ENCODE measurements at regions not wholly inside any gene's neighbourhood (a gene's known extent, or its start where the extent isn't known, plus 50 kb on each side); places are given as distances from the start of the nearest gene placed in this dataset.

DNA sequence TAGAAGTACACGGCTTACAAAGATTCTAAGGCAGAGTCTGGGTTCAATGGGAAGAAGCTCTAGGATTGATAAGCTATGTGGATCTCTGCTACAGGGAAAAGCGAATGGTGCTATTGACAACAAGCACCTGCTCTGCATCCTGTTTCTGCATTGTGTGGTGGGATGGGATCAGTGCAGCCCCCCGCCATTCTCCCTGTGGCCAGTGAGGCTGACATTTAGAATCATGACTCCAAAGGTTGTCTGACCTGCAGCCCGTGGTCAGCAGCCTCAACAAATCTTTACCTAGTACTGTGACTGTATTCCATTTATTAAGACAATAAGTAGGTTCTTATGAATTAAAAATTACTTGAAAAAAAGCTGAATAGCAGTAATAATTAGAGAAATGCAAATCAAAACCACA lies 1477.0 kb upstream of the TMEM132C start:
- Histone ChIP-seq H3K9me3 (ENCODE audit: control insufficient read depth, insufficient read depth, low read length) (no peaks in the 10 kb centered on the region), H3K27ac (ENCODE audit: low read depth, low read length) (no peak overlapping the region), H3K27me3 (ENCODE audit: control insufficient read depth, insufficient read depth, low read length) (no peaks in the 10 kb centered on the region), H3K4me1 (ENCODE audit: control insufficient read depth, insufficient read depth, low read length) (no peaks in the 10 kb centered on the region), H3K36me3 (ENCODE audit: control insufficient read depth, insufficient read depth, low read length) (no peaks in the 10 kb centered on the region), H3K4me3 (ENCODE audit: low read depth, low read length) (no peak overlapping the region)
- WGBS (ENCODE audit: insufficient coverage) = 86% methylated on average over 2 of the region's 4 CpGs
- peak in 1 of 6 donors; percentile 25 for DNase-seq (ENCODE audit: low read depth in 4 of 6, low spot score in 6 of 6)

DNA sequence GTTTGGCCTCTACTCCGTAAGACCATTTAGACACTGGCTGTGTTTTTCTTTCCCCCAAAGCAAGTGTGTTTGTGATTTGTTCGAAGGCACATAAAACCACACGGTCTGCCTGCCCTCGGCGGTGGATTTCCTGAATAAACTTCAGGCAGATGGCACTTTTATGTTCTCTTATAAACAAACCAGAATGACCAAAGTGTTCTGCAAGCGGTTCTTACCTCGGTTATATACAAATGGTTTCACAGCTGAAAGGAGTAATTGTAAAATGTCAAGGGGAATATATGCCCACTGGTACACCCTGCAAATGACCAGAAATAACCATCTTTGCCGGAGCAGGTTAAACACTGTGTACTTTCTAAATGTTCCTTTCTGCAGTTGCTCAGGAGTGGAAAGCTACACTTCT lies 1475.8 kb upstream of the TMEM132C start:
- Histone ChIP-seq H3K36me3 (ENCODE audit: control insufficient read depth, insufficient read depth, low read length) (no peaks in the 10 kb centered on the region), H3K4me1 (ENCODE audit: control insufficient read depth, insufficient read depth, low read length) (no peaks in the 10 kb centered on the region), H3K4me3 (ENCODE audit: low read depth, low read length) (no peak overlapping the region), H3K27me3 (ENCODE audit: control insufficient read depth, insufficient read depth, low read length) (no peaks in the 10 kb centered on the region), H3K27ac (ENCODE audit: low read depth, low read length) (no peak overlapping the region), H3K9me3 (ENCODE audit: control insufficient read depth, insufficient read depth, low read length) (no peaks in the 10 kb centered on the region)
- no peak for DNase-seq (ENCODE audit: low read depth in 4 of 6, low spot score in 6 of 6)
- no CpG with 5 or more reads among the region's 8 CpGs for WGBS (ENCODE audit: insufficient coverage)

DNA sequence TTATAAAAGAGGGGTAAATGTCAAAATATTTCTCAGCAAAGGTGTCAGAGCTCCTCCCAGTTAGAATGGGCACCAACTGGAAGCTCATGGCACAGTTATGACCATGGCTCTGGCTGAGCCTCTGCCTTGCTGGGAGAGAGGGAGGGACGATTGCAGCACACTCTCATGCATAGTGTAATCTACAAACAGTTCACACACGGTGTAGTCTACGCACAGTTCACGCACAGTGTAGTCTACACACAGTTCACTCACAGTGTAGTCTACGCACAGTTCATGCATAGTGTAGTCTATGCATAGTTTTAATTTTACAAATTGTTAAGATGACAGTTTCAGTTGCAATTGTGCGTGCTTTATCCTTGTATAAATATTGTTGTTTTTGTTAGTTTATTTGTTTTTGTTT lies 1474.6 kb upstream of the TMEM132C start:
- H3K27me3 ChIP-seq (ENCODE audit: control insufficient read depth, insufficient read depth, low read length) = no peaks in the 10 kb centered on the region
- WGBS (ENCODE audit: insufficient coverage) = 100% methylated on average over 1 of the region's 6 CpGs
- H3K36me3 ChIP-seq (ENCODE audit: control insufficient read depth, insufficient read depth, low read length) = no peaks in the 10 kb centered on the region
- no peak overlapping the region for H3K27ac ChIP-seq (ENCODE audit: low read depth, low read length)
- no peak overlapping the region for H3K4me3 ChIP-seq (ENCODE audit: low read depth, low read length)
- H3K9me3 ChIP-seq (ENCODE audit: control insufficient read depth, insufficient read depth, low read length) = no peaks in the 10 kb centered on the region
- H3K4me1 ChIP-seq (ENCODE audit: control insufficient read depth, insufficient read depth, low read length) = no peaks in the 10 kb centered on the region
- no peak for DNase-seq (ENCODE audit: low read depth in 4 of 6, low spot score in 6 of 6)

DNA sequence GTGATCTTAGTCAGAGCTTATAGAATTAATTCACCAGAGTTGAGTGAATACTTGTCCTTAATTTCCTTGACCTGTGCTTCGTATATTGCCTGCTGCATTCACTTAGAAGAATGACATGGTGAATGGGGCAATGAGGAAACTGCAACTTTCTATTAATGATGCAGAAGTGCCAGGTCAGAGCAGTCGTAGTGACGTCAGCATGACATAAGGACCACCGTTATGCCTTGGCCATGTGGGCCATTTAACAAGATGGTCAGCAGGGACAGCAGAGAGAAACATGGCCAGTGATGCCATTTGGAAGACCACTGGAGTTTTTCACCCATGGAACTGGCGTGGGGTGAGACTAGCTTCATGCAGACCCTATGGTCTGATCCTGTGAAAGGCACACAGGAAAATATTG lies 1469.4 kb upstream of the TMEM132C start:
- H3K27ac ChIP-seq (ENCODE audit: low read depth, low read length) = no peak overlapping the region
- DNase-seq (ENCODE audit: low read depth in 4 of 6, low spot score in 6 of 6) = no peak
- no peaks in the 10 kb centered on the region for H3K36me3 ChIP-seq (ENCODE audit: control insufficient read depth, insufficient read depth, low read length)
- H3K27me3 ChIP-seq (ENCODE audit: control insufficient read depth, insufficient read depth, low read length) = no peaks in the 10 kb centered on the region
- no peaks in the 10 kb centered on the region for H3K9me3 ChIP-seq (ENCODE audit: control insufficient read depth, insufficient read depth, low read length)
- H3K4me3 ChIP-seq (ENCODE audit: low read depth, low read length) = no peak overlapping the region
- no peaks in the 10 kb centered on the region for H3K4me1 ChIP-seq (ENCODE audit: control insufficient read depth, insufficient read depth, low read length)
- WGBS (ENCODE audit: insufficient coverage) = 92% methylated on average over 5 of the region's 5 CpGs

DNA sequence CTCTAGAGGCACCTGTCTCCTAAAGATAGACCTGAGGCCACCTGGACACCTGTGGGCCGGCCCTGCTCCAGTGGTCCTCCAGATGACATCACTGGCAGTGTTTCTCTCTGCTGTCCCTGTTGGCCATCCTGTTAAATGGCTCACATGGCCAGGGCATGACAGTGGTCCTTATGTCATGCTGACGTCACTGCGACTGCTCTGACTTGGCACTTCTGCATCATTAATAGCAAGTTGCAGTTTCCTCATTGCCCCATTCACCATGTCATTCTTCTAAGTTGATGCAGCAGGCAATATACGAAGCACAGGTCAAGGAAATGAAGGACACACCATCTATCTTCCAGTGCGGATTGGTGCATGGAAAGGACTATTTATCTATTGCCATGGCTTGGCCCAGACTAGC lies 1468.5 kb upstream of the TMEM132C start:
- H3K27ac ChIP-seq (ENCODE audit: low read depth, low read length) = no peak overlapping the region
- no peaks in the 10 kb centered on the region for H3K27me3 ChIP-seq (ENCODE audit: control insufficient read depth, insufficient read depth, low read length)
- no peaks in the 10 kb centered on the region for H3K4me1 ChIP-seq (ENCODE audit: control insufficient read depth, insufficient read depth, low read length)
- WGBS (ENCODE audit: insufficient coverage) = 90% methylated on average over 4 of the region's 5 CpGs
- no peak overlapping the region for H3K4me3 ChIP-seq (ENCODE audit: low read depth, low read length)
- no peaks in the 10 kb centered on the region for H3K9me3 ChIP-seq (ENCODE audit: control insufficient read depth, insufficient read depth, low read length)
- DNase-seq (ENCODE audit: low read depth in 4 of 6, low spot score in 6 of 6) = no peak
- H3K36me3 ChIP-seq (ENCODE audit: control insufficient read depth, insufficient read depth, low read length) = no peaks in the 10 kb centered on the region

DNA sequence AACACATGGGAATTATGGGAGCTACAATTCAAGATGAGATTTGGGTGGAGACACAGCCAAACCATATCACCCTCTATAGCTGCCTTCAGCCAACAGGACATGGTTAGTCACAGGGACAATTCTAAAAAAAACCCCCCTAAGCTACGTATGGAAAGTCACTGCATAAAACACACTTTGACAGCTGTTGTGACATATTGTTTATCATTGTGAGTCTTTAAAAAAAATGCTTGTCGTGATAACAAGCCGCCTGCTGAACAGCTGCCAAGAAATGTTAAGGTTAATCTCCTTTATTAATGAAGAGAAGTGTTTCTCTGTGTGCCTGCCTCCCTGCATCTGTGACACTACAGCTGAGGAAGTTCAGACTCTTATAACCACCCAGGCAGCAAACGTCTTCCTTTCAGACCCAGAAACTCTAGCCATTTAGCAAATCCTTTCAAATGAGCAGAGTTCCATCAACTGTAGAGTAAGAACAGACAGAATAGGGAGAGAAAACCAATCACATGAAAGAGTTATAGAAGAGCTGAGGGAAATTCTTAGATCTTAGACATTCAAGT lies 1459.6 kb upstream of the TMEM132C start:
- WGBS (ENCODE audit: insufficient coverage) = no CpG with 5 or more reads among the region's 4 CpGs
- no peak overlapping the region for H3K27ac ChIP-seq (ENCODE audit: low read depth, low read length)
- H3K27me3 ChIP-seq (ENCODE audit: control insufficient read depth, insufficient read depth, low read length) = no peaks in the 10 kb centered on the region
- H3K9me3 ChIP-seq (ENCODE audit: control insufficient read depth, insufficient read depth, low read length) = no peaks in the 10 kb centered on the region
- no peaks in the 10 kb centered on the region for H3K36me3 ChIP-seq (ENCODE audit: control insufficient read depth, insufficient read depth, low read length)
- DNase-seq (ENCODE audit: low read depth in 4 of 6, low spot score in 6 of 6) = peak in 2 of 6 donors; percentile 23 to 54
- no peak overlapping the region for H3K4me3 ChIP-seq (ENCODE audit: low read depth, low read length)
- H3K4me1 ChIP-seq (ENCODE audit: control insufficient read depth, insufficient read depth, low read length) = peaks cover 6% of the 10 kb centered on the region

DNA sequence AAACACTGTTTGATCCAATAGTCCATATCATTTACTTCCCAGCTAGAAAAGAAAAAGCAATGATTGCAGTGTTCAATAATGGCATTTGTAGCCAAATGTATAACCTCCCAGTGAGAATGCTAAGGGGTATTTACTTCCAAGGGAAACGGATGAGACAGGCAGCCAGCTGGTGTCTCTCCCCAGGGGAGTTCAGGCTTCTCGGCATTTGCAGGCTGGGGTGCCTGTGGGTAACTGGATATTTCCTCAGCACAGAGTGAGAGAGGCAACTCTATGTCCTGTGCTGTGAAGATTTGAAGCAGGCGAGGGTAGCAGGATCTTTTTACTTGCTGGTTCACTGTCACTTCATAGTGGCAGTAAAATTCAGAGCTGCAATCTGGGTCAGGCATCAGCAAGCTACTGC lies 1455.6 kb upstream of the TMEM132C start:
- H3K4me3 ChIP-seq (ENCODE audit: low read depth, low read length) = no peak overlapping the region

DNA sequence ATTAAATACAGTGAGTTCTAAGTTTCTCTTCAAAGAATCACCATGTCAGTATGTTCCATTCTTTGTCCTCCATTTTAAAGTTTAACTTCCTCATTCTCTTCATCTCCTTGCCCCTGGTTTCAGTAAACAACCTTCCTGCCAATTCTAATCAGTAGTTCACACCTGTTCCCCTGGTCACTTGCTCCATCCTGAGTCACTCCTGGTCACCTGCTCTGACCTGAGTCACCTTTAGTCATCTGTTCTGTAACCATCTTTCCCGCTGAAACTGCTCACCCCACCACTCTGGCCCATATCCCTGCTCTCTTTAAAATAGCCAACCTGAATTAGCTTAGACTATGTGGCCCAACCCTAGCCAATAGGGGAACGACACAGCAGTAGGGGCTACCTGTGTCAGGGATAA lies 1447.4 kb upstream of the TMEM132C start:
- WGBS (ENCODE audit: insufficient coverage) = 84% methylated on average over 2 of the region's 2 CpGs
- no peak for DNase-seq (ENCODE audit: low read depth in 4 of 6, low spot score in 6 of 6)
- Histone ChIP-seq H3K27me3 (ENCODE audit: control insufficient read depth, insufficient read depth, low read length) (no peaks in the 10 kb centered on the region), H3K4me3 (ENCODE audit: low read depth, low read length) (no peak overlapping the region), H3K36me3 (ENCODE audit: control insufficient read depth, insufficient read depth, low read length) (no peaks in the 10 kb centered on the region), H3K4me1 (ENCODE audit: control insufficient read depth, insufficient read depth, low read length) (no peaks in the 10 kb centered on the region), H3K27ac (ENCODE audit: low read depth, low read length) (no peak overlapping the region), H3K9me3 (ENCODE audit: control insufficient read depth, insufficient read depth, low read length) (no peaks in the 10 kb centered on the region)

More for the DNA sequence above, 1455.6 kb upstream of the TMEM132C start:
- no peaks in the 10 kb centered on the region for H3K9me3 ChIP-seq (ENCODE audit: control insufficient read depth, insufficient read depth, low read length)
- no peaks in the 10 kb centered on the region for H3K27me3 ChIP-seq (ENCODE audit: control insufficient read depth, insufficient read depth, low read length)
- no peaks in the 10 kb centered on the region for H3K36me3 ChIP-seq (ENCODE audit: control insufficient read depth, insufficient read depth, low read length)
- 20% methylated on average over 3 of the region's 3 CpGs for WGBS (ENCODE audit: insufficient coverage)
- H3K27ac ChIP-seq (ENCODE audit: low read depth, low read length) = no peak overlapping the region
- DNase-seq (ENCODE audit: low read depth in 4 of 6, low spot score in 6 of 6) = peak in 3 of 6 donors; percentile 20 to 76 (median 22)
- H3K4me1 ChIP-seq (ENCODE audit: control insufficient read depth, insufficient read depth, low read length) = peaks cover 6% of the 10 kb centered on the region

DNA sequence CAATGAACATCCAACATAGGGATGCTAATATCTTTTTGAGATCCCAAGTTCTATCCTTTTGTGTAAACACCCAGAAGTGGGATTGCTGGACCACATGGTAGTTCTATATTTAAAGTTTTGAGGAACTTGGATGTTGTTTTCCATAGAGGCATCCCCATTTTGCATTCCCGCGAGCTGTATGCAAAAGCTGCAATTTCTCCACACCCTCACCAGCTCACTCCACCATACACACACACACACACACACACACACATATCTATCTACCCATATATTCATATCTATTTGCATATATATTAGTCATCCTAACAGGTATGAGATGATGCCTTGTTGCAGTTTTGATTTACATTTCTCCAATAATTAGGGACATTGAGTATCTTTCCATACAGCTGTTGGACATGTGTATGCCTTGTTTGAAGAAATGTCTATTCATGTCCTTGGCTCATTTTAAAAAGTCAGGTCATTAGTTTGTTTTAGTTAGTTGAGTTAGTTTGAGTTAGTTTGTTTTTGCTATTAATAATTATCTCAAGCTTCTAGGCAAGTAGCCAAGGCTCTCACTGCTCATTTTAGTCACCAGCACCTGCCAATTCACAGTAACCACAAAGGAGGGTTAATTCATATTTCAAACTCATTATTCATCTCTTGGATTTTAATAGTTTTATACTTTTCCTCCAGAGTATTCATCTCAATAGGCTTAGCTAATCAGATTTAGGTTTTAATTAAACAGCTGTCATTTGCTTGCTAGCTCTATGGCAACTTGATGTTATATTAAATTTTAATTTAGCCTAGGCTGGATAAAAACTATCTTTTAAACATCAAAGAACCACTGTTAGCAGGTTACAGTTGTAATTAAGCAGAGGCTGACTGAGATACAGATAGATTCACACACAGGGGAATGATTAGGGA lies 1435.9 kb upstream of the TMEM132C start:
- Histone ChIP-seq H3K36me3 (ENCODE audit: control insufficient read depth, insufficient read depth, low read length) (no peaks in the 10 kb centered on the region), H3K9me3 (ENCODE audit: control insufficient read depth, insufficient read depth, low read length) (no peaks in the 10 kb centered on the region), H3K27ac (ENCODE audit: low read depth, low read length) (no peak overlapping the region), H3K4me1 (ENCODE audit: control insufficient read depth, insufficient read depth, low read length) (no peaks in the 10 kb centered on the region), H3K4me3 (ENCODE audit: low read depth, low read length) (no peak overlapping the region), H3K27me3 (ENCODE audit: control insufficient read depth, insufficient read depth, low read length) (no peaks in the 10 kb centered on the region)
- peak in 2 of 6 donors; percentile 2 to 81 for DNase-seq (ENCODE audit: low read depth in 4 of 6, low spot score in 6 of 6)
- no CpG with 5 or more reads among the region's 2 CpGs for WGBS (ENCODE audit: insufficient coverage)

DNA sequence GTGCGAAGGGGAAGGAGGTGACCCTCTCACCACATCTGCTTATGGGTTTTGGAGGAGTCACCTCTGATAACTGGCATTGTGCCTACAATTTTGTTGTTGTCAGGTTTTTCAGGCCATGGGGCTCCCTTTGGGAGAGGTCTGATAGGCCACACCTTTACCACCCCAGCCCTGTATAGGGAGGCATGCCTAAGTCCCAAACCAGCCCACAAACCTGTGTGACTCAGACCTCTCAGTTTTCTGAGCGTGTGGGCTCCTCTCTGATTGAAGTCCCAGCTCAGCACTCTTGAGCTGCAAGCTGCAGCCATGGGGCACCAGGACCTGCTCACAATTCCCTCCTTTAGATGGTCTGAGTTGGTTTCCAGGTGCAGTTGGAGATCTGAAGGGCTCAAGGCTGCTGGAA lies 1429.3 kb upstream of the TMEM132C start:
- no peak overlapping the region for H3K27ac ChIP-seq (ENCODE audit: low read depth, low read length)
- no peaks in the 10 kb centered on the region for H3K27me3 ChIP-seq (ENCODE audit: control insufficient read depth, insufficient read depth, low read length)
- no peaks in the 10 kb centered on the region for H3K36me3 ChIP-seq (ENCODE audit: control insufficient read depth, insufficient read depth, low read length)
- no peak for DNase-seq (ENCODE audit: low read depth in 4 of 6, low spot score in 6 of 6)
- H3K4me1 ChIP-seq (ENCODE audit: control insufficient read depth, insufficient read depth, low read length) = no peaks in the 10 kb centered on the region
- WGBS (ENCODE audit: insufficient coverage) = 83% methylated on average over 1 of the region's 2 CpGs
- H3K4me3 ChIP-seq (ENCODE audit: low read depth, low read length) = no peak overlapping the region
- H3K9me3 ChIP-seq (ENCODE audit: control insufficient read depth, insufficient read depth, low read length) = peaks cover 3% of the 10 kb centered on the region

Data from spinal cord (tissue), 9 donors.